ENCODE measurements at regions not wholly inside any gene's neighbourhood (a gene's known extent, or its start where the extent isn't known, plus 50 kb on each side); places are given as distances from the start of the nearest gene placed in this dataset.

DNA sequence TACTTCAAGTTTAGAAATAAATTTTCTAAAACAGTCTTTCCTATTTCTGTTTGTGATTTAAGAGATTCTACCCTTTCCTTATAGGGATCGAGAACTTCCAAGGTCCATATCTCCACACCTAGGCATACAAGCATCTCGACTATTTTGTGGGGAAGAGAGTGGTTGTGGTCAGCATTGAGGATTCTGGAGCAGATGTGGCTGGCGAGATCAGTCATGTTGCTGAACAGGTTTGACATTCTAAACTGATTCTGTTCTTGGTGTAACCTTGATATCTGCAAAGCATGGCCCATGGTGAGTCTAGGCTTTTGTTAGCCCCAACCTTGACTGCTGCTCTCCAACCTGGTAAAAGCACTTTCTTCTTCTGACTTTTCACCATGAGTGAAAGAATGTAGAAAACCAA, 167.6 kb upstream of the POGK start:
- Histone ChIP-seq H3K36me3 (ENCODE audit: low read length) (no peaks in the 10 kb centered on the region), H3K27ac (ENCODE audit: low read depth, low read length) (no peak overlapping the region), H3K79me2 (ENCODE audit: insufficient read depth, low read length) (no peaks in the 10 kb centered on the region), H4K20me1 (ENCODE audit: low read depth, low read length) (no peaks in the 10 kb centered on the region), H3K9ac (ENCODE audit: low read length) (no peak overlapping the region), H2AFZ (ENCODE audit: low read depth, low read length, severe bottlenecking) (no peak overlapping the region), H3K4me2 (ENCODE audit: low read depth, low read length, poor library complexity, severe bottlenecking) (no peak overlapping the region), H3K9me3 (ENCODE audit: insufficient read depth, low read length) (no peaks in the 10 kb centered on the region), H3K27me3 (ENCODE audit: low read length) (no peaks in the 10 kb centered on the region), H3K4me3 (ENCODE audit: insufficient read depth, low read length, poor library complexity, severe bottlenecking) (no peak overlapping the region), H3F3A (ENCODE audit: insufficient read depth) (no peaks in the 10 kb centered on the region), H3K9me2 (replicated peaks; ENCODE audit: insufficient read depth, low read length) (no peaks in the 10 kb centered on the region)
- TF ChIP-seq, protein P1, sequence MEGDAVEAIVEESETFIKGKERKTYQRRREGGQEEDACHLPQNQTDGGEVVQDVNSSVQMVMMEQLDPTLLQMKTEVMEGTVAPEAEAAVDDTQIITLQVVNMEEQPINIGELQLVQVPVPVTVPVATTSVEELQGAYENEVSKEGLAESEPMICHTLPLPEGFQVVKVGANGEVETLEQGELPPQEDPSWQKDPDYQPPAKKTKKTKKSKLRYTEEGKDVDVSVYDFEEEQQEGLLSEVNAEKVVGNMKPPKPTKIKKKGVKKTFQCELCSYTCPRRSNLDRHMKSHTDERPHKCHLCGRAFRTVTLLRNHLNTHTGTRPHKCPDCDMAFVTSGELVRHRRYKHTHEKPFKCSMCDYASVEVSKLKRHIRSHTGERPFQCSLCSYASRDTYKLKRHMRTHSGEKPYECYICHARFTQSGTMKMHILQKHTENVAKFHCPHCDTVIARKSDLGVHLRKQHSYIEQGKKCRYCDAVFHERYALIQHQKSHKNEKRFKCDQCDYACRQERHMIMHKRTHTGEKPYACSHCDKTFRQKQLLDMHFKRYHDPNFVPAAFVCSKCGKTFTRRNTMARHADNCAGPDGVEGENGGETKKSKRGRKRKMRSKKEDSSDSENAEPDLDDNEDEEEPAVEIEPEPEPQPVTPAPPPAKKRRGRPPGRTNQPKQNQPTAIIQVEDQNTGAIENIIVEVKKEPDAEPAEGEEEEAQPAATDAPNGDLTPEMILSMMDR (IDR thresholded peaks at IDR 0.05; ENCODE audit: insufficient read depth, low read length, poor library complexity, severe bottlenecking), result no peak
- TF ChIP-seq EZH2phosphoT487 (conservative IDR thresholded peaks at IDR 0.05; ENCODE audit: low read length), result no peak

DNA sequence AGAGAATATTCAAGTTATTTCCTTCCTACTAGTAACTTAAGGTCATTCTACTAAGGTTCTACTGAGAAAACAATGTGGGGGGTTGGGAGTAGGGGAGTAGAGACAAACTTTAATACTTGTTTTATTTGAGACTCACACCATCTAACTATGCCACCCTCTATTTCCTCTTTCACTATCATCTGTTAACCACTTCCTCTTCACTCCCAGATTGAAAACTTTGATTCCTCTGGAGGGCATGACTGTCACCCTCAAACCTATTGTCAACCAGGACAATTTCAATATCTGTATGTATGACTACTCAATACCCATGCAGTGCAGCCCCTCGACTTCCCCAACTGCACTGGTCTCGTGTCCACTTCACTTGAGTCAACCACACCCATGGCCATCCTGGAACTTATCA, 165.6 kb upstream of the POGK start:
- H3K9ac ChIP-seq (ENCODE audit: low read length), result no peak overlapping the region
- no peak overlapping the region for H2AFZ ChIP-seq (ENCODE audit: low read depth, low read length, severe bottlenecking)
- no peaks in the 10 kb centered on the region for H3K79me2 ChIP-seq (ENCODE audit: insufficient read depth, low read length)
- no peaks in the 10 kb centered on the region for H3F3A ChIP-seq (ENCODE audit: insufficient read depth)
- H3K9me2 ChIP-seq (replicated peaks; ENCODE audit: insufficient read depth, low read length), result no peaks in the 10 kb centered on the region
- no peak overlapping the region for H3K27ac ChIP-seq (ENCODE audit: low read depth, low read length)
- H3K27me3 ChIP-seq (ENCODE audit: low read length), result no peaks in the 10 kb centered on the region
- no peak overlapping the region for H3K4me3 ChIP-seq (ENCODE audit: insufficient read depth, low read length, poor library complexity, severe bottlenecking)
- no peak overlapping the region for H3K4me2 ChIP-seq (ENCODE audit: low read depth, low read length, poor library complexity, severe bottlenecking)
- H3K9me3 ChIP-seq (ENCODE audit: insufficient read depth, low read length), result no peaks in the 10 kb centered on the region
- no peaks in the 10 kb centered on the region for H3K36me3 ChIP-seq (ENCODE audit: low read length)
- no peak for TF ChIP-seq EZH2phosphoT487 (conservative IDR thresholded peaks at IDR 0.05; ENCODE audit: low read length)
- TF ChIP-seq, protein P1 (IDR thresholded peaks at IDR 0.05; ENCODE audit: insufficient read depth, low read length, poor library complexity, severe bottlenecking), result no peak
- no peaks in the 10 kb centered on the region for H4K20me1 ChIP-seq (ENCODE audit: low read depth, low read length)

DNA sequence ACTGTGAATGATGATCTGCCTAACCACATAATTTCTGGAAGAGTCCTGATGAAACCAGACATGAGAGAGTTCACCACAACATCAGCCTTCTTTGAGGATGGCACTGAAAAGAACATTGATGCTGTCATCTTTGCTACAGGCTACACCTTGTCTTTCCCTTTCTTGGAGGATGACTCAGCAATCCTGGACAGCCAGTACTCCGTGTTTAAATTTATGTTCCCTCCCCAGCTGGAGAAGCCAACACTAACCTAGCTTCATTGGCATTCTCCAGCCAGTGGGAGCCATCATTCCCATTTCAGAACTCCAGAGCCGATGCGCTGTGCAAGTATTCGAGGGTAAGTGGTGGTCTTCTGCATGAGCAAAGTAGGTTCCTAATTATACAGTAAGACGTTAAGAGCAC, 164.1 kb upstream of the POGK start:
- Histone ChIP-seq H3K36me3 (ENCODE audit: low read length) (no peaks in the 10 kb centered on the region), H3K9ac (ENCODE audit: low read length) (no peak overlapping the region), H3K27me3 (ENCODE audit: low read length) (no peaks in the 10 kb centered on the region), H4K20me1 (ENCODE audit: low read depth, low read length) (no peaks in the 10 kb centered on the region), H3K9me3 (ENCODE audit: insufficient read depth, low read length) (no peaks in the 10 kb centered on the region), H3K9me2 (replicated peaks; ENCODE audit: insufficient read depth, low read length) (no peaks in the 10 kb centered on the region), H2AFZ (ENCODE audit: low read depth, low read length, severe bottlenecking) (no peak overlapping the region), H3K4me2 (ENCODE audit: low read depth, low read length, poor library complexity, severe bottlenecking) (no peak overlapping the region), H3K27ac (ENCODE audit: low read depth, low read length) (no peak overlapping the region), H3K4me3 (ENCODE audit: insufficient read depth, low read length, poor library complexity, severe bottlenecking) (no peak overlapping the region), H3F3A (ENCODE audit: insufficient read depth) (no peaks in the 10 kb centered on the region), H3K79me2 (ENCODE audit: insufficient read depth, low read length) (no peaks in the 10 kb centered on the region)
- no peak for TF ChIP-seq EZH2phosphoT487 (conservative IDR thresholded peaks at IDR 0.05; ENCODE audit: low read length)
- TF ChIP-seq, protein P1 (IDR thresholded peaks at IDR 0.05; ENCODE audit: insufficient read depth, low read length, poor library complexity, severe bottlenecking), result no peak
